ENCODE measurements at regions not wholly inside any gene's neighbourhood (a gene's known extent, or its start where the extent isn't known, plus 50 kb on each side); places are given as distances from the start of the nearest gene placed in this dataset.

GRCh38 chr11:45339729-45340519, 53.8 kb upstream of the SYT13 start:
- TF ChIP-seq TAF1 (IDR thresholded peaks at IDR 0.05; ENCODE audit: low read depth, low read length) (no peak), POLR2A (IDR thresholded peaks at IDR 0.05; ENCODE audit: low read depth, low read length) (no peak), POLR2AphosphoS5 (IDR thresholded peaks at IDR 0.05; ENCODE audit: low read depth, low read length) (no peak), SPI1 (IDR thresholded peaks at IDR 0.05; ENCODE audit: low read depth, low read length) (peak; percentile 30; the same call in 1 of the 2 replicates), POU2F2 (IDR thresholded peaks at IDR 0.05; ENCODE audit: low read depth, low read length) (no peak)
